CD4-positive, alpha-beta T cell treated with Interleukin-17A for 1 hour (primary cell): ENCODE measurements at regions not wholly inside any gene's neighbourhood (a gene's known extent, or its start where the extent isn't known, plus 50 kb on each side); places are given as distances from the start of the nearest gene placed in this dataset.
"Not testable (repeated sequence)": the region's sequence is repeated elsewhere in the genome, so short reads cannot be mapped to it uniquely, and the experiment has no call there.

Experiments used
- DNase-seq: peaks from one replicate; pipeline ENCODE4 v3.0.0-alpha.2; 2020

DNA sequence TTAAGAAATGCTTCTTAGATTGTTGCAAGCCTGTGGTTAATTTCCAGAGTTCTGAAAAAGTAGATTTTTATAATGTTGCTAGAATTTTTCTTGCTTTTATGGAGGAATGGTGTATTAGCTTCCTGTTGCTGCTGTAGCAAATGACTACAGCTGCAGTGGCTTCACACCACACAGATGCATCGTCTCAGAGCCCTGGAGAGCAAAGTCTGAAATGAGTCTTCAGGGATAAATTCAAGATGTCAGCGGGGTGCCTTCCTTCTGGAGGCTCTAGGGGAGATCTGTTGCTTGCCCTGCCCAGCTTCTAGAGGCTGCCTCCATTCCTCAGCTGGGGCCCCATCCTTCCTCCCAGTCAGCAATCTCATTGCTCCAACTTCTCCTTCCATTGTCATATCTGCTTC, 187.8 kb downstream of the ZNF516 start:
- DNase-seq, result no peak

DNA sequence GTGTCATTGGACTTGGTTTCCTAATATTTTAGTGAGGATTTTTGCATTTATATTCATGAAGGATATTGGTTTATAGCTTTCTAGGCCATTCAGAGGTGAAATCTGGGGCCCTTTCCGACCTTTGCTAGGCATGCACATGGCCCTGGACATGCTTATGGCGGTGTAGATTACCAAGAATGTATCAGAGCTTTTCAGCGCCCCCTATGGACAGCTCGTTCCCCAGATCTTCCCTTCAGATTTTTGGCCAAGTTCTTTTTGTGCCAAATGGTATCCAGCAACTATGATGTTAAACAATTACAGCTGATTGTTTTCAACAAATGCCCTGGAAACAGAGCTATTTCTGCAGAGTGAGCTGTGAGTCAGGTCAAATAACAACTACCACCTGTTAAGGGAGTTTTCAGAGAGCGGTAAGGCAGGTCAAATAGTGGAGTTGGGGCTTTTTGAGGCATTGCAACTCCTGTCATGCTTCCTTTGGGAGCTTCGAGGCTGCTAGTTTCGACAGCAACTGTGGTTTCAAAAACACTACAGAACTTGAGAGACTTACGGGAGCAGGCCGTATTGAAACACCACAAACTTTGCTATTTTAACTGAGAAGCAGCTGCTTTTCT, 188.3 kb downstream of the ZNF516 start:
- no peak for DNase-seq

DNA sequence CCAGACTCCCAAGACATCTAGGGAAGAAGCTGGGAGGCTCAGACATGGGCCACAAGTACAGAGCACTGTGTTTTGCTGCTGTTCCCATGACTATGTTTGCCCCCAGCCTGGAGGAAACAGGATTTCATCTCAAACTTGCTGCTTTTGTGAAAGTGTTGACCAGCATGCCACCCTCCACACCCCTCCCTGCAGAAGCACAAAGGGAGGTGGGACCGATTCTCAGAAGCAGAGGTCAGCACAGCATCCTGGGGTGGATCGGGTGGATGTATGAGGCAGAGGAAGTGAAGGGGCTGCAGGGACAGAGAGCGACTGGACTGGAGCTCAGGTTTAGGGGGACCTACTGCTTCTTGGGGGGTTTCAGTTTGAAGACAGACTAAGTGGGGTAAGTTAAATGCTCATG, 209.2 kb downstream of the ZNF516 start:
- no peak for DNase-seq

DNA sequence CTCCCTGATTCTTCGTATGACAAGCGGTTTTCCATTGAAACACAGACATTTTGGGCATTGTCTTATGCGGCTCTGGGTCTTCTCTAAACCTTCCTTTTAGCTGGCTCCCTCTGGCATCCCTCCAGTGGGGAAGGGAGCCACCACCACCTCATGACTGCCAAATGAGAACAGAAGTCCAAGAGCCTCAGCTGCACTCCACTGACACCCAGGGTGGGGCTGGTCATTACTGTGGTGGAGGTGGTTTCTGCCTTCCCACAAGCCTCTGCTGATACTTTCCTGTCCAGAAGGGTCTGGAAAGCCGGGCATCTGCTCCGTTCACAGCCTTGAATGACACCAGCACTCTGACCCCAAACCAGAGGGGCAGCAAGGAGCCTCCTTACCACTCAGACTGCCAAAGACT, 213.5 kb downstream of the ZNF516 start:
- DNase-seq, result no peak

DNA sequence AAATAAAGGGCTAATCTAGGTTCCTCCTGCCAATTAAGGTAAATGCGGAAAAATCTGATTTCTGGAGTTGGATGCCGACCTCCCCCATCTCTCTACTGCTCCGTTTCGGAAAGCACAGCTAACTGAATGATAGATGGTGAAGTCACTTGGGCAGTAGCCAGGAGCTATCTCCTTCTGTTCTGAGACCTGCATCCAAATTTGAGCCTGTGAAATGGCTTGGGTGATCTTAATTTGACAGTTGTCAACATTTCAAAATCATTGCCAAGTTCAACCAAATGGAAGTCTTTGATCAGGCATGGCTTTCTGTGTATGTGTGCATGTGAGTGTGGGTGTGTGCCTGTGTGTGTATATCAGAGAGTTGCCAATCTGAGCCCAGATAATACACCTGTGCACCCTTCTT, 217.2 kb downstream of the ZNF516 start:
- DNase-seq, result no peak

DNA sequence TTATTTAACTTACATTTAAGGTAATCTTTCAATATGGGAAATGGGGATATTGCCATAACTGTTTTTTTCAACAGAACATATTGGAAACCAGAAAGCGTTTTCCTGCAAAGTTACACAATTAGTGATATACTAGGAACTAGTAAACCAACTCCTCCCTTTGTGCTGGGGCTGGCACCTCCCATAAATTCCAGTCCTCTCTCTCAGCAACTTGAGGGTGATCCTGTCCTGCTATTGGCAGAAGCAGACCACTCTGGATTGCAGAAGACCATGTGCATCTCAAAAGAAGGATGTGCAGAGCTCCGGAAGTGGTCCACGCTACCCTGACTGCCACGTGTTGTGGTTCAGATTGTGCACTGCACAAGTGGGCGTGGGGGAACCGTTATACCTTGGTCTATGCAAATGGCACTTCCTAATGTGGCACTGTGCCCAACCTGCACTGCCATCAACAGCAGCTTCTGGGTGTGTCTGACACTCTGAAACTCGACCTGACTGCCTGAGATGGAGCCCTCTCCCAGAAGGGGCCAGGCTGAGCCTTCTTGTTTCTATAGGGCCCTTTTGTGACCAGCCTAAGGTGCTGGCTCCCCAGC, 219.2 kb downstream of the ZNF516 start:
- no peak for DNase-seq

DNA sequence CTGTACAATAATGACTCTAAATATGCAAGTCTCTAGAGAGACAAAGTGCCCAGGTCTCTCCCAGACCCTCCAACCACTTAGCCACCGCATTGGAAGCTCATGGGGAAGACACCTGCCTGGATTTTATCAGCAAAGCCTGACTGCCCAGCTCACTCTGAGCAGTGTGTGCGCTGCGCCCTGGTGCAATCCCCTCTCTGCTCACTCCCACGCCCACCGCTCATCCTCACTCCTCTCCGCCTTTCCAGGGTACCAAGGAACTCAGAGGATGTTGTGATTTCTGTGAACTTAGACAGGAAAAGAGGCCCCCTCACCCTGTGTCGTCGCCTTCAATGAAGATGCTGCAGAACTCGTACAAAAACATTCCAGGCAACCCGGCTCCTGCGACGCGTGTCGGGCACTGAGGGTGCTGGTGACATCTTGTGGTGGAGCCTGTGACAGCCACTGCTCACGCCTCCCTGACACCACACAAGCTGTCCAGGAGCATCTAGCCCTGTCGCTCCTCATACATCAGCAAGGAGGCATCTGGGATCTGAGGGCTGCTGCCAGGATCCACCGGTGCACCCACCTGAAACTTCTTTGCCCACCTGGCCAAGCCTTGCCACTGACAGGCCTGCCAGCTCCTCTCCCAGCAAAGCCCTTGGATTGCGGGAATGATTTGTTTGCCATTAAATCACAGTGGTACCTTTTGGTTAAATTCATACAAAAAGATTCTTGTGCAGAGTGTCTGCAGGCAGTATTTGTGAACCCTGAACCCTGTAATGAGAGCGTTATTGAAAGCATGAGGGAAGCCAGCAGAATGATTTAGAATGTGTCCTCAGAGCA, 220.4 kb downstream of the ZNF516 start:
- no peak for DNase-seq

DNA sequence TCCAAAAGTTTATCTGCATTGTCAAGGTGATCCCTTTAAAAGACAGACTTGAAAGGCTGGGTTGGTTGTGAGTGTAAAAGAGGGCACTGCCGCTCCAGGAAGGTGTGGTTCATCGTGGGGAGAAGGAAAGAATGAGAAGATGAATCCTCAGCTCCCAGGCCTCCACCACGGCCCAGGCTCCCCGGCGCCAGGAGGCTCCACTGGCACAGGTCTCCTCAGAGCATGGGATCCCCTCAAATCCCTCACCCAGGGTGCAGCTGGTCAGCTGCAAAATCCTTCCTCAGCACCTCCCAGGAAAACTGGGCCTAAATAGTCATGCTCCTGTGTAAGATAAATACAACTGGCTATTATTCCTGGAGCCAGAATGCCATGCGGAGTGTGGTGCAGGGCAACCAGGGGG, 221.1 kb downstream of the ZNF516 start:
- no peak for DNase-seq

DNA sequence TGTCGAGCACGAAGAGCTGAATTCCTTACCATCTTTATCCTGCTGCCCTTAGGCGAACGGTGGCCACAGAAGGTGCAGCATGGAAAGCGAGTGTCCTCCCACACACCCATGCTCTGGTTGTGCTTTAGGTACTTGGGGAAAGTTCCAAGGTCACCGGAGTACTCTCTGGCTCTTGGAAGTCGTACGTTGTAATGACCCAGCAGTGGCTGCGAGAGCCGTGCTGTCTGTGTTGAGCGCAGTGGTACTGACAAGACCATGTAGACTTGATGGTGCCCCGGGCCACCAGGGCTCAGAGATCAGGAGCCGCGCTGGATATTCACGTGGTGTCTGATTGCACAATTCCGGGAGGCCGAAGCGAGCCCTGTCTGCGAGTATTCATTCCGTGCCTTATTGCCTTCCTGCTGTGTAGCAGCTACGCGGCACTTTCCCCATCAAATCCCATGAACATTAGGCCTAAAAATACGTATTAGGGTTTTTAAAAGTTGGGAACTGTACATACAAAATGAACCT, 222.0 kb downstream of the ZNF516 start:
- no peak for DNase-seq

DNA sequence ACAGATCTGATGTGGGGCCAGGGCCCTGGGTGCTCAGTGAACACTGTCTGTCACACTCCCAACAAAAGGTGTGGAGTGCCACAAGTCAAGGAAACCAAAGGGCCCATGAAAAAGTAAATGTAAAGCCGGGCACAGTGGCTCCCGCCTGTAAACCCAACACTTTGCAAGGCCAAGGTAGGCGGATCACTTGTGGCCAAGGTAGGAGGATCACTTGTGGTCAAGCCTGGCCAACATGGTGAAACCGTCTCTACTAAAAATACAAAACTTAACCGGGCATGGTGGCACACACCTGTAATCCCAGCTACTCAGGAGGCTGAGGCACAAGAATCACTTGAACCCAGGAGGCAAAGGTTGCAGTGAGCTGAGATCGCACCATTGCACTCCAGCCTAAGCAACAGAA, 227.6 kb downstream of the ZNF516 start:
- DNase-seq, result not testable (repeated sequence)

DNA sequence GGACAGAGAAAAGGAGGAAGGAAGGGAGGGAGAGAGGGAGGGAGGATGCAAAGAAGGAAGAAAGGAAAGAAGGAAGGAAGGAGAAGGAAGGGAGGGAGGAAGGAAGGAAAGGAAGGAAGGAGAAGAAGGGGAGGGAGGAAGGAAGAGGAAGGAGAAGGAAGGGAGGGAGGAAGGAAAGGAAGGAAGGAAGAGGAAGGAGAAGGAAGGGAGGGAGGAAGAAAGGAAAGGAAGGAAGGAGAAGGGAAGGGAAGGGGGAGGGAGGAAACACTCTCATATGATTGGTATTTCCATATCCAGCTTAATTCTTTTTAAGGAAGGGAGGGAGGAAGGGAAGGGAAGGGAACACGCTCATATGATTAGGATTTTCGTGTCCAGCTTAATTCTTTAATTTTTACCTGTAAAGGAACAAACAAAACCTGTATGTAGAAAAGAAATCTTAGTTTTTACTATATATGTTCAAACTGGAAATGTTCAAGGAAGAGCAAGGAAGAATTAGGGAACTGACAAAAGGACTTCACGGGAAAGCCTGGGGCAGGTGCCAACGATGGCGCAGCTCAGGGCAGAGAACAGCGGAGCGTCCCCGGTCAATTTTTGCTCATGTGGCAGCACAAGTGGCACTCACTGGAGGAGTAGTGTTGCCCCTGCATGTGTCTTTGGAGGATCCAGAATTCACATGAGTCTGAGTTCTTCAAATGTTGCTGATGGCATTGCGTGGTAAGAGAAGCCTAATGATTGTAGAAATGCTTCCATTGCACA, 228.6 kb downstream of the ZNF516 start:
- DNase-seq, result no peak

DNA sequence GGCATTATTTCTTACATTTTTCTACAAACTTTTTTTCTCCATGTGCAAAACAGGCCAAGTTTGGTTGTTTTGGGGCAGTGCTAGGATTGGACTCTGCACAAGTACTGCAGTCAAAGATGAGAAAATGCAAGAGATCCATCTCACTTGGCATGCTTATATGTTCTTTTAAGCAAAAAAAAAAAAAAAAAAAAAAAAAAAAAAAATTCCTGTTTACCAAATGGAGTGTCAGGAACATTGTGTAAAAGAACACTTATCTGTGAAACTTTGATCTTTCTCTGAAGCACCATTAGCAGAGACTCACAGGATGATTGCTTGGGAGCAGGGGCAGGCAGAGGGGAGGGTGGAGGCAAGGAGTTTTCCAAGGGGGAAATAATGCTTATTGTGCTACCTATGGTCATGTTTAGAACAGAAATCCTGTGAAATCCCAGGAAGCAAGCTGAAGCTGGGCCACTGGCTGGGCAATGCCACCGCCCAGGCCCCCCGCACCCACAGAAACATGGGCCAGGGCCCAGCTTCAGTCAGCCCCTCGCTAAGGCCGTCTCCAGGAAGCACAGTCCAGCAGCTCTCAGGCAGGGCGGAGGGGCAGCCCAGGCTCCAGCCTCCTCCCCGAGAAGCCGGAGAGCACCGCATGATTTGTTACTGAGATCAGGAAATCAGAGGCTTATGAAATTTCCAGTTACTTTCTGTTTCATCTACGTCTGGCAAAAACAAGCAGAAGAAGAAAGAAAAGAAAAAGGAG, 229.4 kb downstream of the ZNF516 start:
- DNase-seq, result no peak

DNA sequence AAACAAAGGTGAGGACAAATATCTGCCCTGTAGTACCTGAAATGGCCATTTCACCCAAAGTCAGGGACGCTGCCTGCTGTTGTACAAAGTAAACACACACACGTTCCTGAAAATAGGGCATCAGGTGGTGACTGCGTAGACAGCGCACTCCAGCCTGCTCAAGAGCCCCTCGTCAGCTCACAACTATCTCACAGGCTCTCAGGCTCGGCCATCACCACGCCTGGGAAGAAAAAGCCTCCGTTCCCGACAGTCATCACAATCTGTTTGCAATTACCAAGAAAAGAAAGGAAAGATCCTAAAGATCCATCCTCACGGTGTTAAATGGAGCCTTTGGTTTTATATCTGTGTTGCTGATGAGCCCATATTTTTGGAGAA, 230.2 kb downstream of the ZNF516 start:
- no peak for DNase-seq

DNA sequence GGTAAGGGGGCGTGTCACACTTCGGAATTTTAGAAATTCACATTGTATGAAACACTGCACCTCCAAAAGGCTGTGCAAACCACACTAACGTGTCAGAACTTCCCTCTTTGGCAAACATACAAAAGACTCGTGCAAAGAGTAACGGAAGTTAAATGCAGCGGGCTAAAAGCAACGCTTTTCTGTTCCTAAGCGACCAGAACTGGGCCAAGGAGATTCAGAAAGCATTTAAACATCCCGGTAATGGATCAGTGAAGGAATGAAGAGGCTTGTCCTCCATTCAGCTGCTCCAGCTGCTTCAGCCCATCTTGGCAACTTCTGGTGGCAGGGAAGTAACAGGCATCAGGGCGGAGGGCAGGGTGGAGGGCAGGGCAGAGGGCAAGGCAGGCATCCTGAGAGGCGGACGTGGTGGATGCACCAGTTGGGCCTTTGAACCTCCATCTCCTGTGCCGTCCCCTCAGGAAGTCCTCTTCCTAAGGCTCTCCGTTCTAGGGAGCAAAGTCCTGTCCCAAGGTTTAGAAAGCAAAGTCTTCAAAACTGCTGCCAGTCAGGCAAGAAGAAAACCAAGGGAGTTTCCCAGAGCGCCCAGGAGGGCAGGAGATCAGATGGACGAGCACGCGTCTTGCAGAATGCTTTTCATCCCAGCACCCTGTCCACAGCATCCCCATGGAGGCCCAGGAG, 230.7 kb downstream of the ZNF516 start:
- no peak for DNase-seq

DNA sequence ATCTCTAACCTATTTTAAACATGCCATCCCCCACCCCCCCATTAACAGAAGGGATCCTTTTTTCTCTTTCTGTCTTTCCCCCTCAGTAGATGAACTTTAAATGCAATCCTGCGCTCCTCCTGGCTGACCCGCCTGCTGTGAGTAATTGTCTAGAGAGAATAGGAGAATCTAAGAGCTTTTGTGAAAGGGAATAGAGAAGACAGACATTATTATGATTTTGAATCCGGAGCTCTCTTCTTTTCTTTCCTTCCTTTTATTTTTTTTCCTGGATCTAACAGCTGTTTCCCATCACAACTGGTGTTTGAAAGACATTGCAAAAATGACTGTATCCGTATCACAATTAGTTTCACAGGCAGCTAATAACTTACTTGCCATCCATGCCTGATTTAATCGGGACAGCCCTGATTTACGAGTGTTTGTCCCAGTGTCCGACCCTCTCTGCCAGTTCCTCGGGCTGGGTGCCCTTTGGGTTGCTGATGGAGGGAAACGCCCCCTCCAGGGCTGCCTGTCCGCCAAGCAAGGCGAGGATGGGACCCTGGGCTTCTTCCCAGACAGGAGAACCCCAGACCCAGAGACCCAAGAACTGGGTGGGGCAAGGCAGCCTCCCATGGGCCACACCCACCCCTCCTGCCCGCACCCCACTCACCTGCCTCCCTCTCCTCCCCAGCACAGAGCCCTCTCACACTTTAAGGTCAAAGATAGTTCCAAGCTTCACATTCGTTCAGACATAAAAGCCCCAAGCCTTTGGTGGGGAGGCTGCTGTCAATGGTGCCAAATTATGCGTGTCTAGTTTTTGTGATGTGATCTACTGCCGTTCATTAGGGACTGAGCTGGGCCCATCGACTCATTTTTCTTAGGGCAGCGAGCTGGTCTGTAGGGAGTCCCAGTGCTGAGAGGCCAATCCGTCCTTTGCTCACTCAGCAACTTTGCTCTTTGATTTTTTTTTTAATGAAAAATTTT, 231.7 kb downstream of the ZNF516 start:
- DNase-seq, result no peak

DNA sequence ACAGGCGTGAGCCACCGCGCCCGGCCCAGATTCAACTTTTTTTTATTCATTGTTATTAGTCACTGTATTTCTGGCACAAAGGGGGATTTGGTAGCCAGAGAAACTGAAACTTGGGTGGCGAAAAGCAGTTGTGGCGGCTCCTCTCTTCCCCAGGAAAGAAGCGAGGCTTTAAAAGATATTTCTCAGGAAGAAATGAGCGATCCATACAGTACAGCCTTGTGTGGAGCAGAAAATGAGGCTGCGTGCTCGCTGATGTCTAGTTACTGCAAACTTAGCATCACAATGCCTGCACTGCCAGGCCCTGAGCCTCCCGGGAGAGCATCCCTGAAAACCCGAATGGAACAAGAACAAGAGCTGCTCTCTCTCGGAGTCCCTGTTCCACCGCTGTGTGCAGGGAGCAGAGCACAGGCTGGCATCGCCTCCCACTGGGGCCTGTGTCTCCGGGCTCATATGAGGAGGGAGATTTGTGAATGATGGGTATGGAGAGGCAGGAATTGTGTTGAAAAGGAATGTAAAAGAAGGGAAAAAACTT, 234.0 kb downstream of the ZNF516 start:
- no peak for DNase-seq

DNA sequence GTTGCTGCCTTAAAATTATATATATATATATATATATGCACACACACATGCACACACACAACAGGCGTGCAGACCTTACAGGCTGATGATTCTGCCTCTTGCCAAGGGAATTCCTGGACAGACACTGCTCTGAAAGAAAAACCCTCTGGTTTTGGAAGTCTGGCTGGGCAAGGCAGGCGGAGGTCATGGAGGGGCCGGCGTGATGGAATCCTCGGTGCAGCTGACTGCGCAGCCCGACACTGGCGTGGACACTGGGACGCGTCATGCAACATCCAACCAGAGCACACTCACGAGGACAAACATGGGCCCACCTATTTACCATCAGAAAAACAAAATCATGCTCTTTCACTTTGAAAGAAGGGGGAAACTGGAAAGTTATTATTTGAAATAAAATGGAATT, 235.3 kb downstream of the ZNF516 start:
- DNase-seq, result no peak

DNA sequence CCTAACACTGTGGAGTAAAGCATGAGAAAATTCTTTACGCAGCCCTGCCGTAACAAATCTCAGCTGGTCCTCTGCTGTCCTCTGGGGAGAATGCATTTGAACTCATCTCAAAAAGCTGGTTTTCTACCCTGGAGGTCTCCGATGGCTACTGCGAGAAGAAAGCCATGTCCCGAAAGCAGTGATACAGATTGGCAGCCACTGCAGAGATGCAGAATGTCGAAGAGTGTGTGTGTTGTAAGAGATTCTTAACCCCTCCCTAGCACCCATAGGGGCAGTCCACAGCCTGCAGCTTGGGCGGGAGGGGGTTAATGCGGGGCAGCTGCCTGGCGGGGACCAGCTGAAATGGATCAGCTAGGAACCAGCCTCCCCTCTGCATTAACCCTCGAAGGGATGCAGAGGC, 235.9 kb downstream of the ZNF516 start:
- DNase-seq, result no peak

DNA sequence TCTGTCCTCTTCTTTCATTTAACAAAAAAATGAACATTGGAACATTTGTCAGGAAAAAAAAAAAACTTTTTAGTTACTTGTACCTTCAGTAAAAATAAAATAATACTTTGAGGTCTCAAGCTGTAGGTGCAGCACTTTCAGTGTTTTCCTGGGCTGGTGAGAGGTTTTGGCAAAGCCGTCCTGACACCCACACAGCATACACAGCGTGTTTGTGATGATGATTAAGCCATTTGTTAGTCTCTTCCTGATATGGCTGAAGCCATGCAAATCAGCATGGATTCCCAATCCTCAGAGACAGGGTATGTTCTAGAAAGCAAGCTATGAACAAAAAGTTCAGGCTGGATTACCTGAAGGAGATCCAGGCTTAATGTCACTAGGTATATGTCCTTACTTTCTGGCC, 236.8 kb downstream of the ZNF516 start:
- DNase-seq, result no peak

DNA sequence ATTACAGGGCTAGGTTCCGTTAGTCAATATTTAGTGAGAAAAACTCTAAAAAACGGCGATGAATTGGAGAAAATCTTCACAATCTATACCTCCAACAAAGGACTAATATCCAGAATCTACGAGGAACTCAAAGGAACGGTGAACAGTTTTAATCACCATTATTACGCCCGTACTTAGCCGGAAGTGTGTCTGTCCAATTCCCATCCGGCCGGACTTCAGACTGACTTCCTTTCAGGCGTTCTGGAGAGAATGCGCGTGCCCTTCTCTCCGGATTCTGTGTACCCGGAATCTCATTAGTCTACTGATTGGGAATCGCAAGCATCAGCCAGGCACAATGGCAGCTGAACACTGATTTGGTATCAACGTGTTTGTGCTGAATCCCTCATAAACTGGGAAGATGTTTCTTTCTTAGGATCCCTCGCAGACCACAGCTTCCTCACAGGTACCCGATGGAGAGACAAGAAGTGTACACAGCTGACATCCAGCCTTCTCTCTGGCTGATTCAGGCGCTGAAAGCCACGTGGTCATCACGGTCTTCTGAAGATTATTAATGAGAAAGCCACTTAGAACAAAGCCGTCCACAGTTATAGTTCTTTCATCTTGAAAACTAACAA, 239.9 kb downstream of the ZNF516 start:
- no peak for DNase-seq
